GM23338 (cell line): ENCODE measurements at regions not wholly inside any gene's neighbourhood (a gene's known extent, or its start where the extent isn't known, plus 50 kb on each side); places are given as distances from the start of the nearest gene placed in this dataset.

Experiments
- ATAC-seq: fragments of 200-7000 bp; cut with Tn5 transposase; 3 replicates; pipeline ENCODE4 v1.9.1; 2020
- DNase-seq: peaks from one replicate; pipeline ENCODE4 v3.0.0-alpha.2; 2015; ENCODE audit warnings: low spot score
- H2AFZ ChIP-seq: fragments of 200-600 bp; sonication (generic); 2 replicates; pipeline ENCODE4 v1.8.0; 2016; ENCODE audit warnings: antibody characterized with exemption, mild to moderate bottlenecking, moderate library complexity
- H3F3A ChIP-seq: fragments of 200-600 bp; sonication (generic); replicated peaks from 2 replicates; pipeline ENCODE4 v1.8.0; 2017; ENCODE audit warnings: antibody characterized with exemption, mixed run types, low read depth
- H3K27ac ChIP-seq: fragments of 200-600 bp; sonication (generic); 2 replicates; pipeline ENCODE4 v1.6.1; 2016; ENCODE audit warnings: low read depth
- H3K27me3 ChIP-seq: fragments of 200-600 bp; sonication (generic); 2 replicates; pipeline ENCODE4 v1.8.0; 2016; ENCODE audit warnings: mild to moderate bottlenecking, mixed run types, moderate library complexity; ENCODE audit not compliant: insufficient read depth
- H3K36me3 ChIP-seq: fragments of 200-600 bp; sonication (generic); 2 replicates; pipeline ENCODE4 v1.8.0; 2016; ENCODE audit warnings: mild to moderate bottlenecking; ENCODE audit not compliant: insufficient read depth
- H3K4me1 ChIP-seq: fragments of 200-600 bp; sonication (generic); 2 replicates; pipeline ENCODE4 v1.8.0; 2016; ENCODE audit warnings: mild to moderate bottlenecking, moderate library complexity; ENCODE audit not compliant: insufficient read depth
- H3K4me2 ChIP-seq: fragments of 200-600 bp; sonication (generic); 2 replicates; pipeline ENCODE4 v1.7.1; 2017; ENCODE audit warnings: mixed run types
- H3K4me3 ChIP-seq: fragments of 200-600 bp; sonication (generic); 2 replicates; pipeline ENCODE4 v1.6.1; 2016; ENCODE audit warnings: mixed run types
- H3K79me2 ChIP-seq: fragments of 200-600 bp; sonication (generic); replicated peaks from 2 replicates; pipeline ENCODE4 v1.8.0; 2017; ENCODE audit warnings: mild to moderate bottlenecking; ENCODE audit not compliant: insufficient read depth
- H3K9me2 ChIP-seq: fragments of 200-600 bp; sonication (generic); 2 replicates; pipeline ENCODE4 v1.8.0; 2017; ENCODE audit not compliant: insufficient read depth
- H4K20me1 ChIP-seq: fragments of 200-600 bp; sonication (generic); replicated peaks from 2 replicates; pipeline ENCODE4 v1.8.0; 2017; ENCODE audit warnings: mild to moderate bottlenecking; ENCODE audit not compliant: insufficient read depth
- H3K27ac Mint-ChIP-seq: 2 replicates; pipeline ENCODE4 v1.8.0; 2020; ENCODE audit warnings: inconsistent platforms, mild to moderate bottlenecking, moderate library complexity, mixed read lengths
- H3K27me3 Mint-ChIP-seq: 3 replicates; pipeline ENCODE4 v1.8.0; 2022; ENCODE audit warnings: low read depth, mild to moderate bottlenecking, moderate library complexity, mixed read lengths, inconsistent platforms; ENCODE audit not compliant: insufficient read depth, poor library complexity
- H3K36me3 Mint-ChIP-seq: 3 replicates; pipeline ENCODE4 v1.8.0; 2021; ENCODE audit warnings: low read depth, mild to moderate bottlenecking, inconsistent platforms, moderate library complexity, mixed read lengths
- H3K4me1 Mint-ChIP-seq: 3 replicates; pipeline ENCODE4 v1.8.0; 2020; ENCODE audit warnings: mild to moderate bottlenecking, inconsistent platforms, mixed read lengths
- H3K4me3 Mint-ChIP-seq: 3 replicates; pipeline ENCODE4 v1.8.0; 2021; ENCODE audit warnings: moderate library complexity, mild to moderate bottlenecking, inconsistent platforms, mixed read lengths
- H3K9me3 Mint-ChIP-seq: 3 replicates; pipeline ENCODE4 v1.8.0; 2020; ENCODE audit warnings: moderate library complexity, mild to moderate bottlenecking, inconsistent platforms, mixed read lengths
- CTCF ChIP-seq, 2 experiments: fragments of 200-600 bp in 1 of 2; sonication (generic) in 1 of 2; conservative IDR thresholded peaks; 2 replicates each; pipeline versions ENCODE4 v1.5.1 to v1.6.1; 2016 to 2017; ENCODE audit warnings: antibody characterized with exemption in 2 of 2, low read depth in 2 of 2, mild to moderate bottlenecking in 2 of 2, moderate library complexity in 1 of 2
- EZH2 ChIP-seq: fragments of 200-600 bp; sonication (generic); IDR thresholded peaks from one replicate; pipeline ENCODE4 v1.8.0; 2017; ENCODE audit warnings: antibody characterized with exemption, mild to moderate bottlenecking, low read depth; ENCODE audit not compliant: unreplicated experiment
- EZH2phosphoT487 ChIP-seq: fragments of 200-600 bp; sonication (generic); IDR thresholded peaks from one replicate; pipeline ENCODE4 v1.8.1; 2018; ENCODE audit warnings: antibody characterized with exemption; ENCODE audit not compliant: unreplicated experiment
- JUNB ChIP-seq: IDR thresholded peaks from one replicate; pipeline ENCODE4 v1.6.1; 2016; ENCODE audit warnings: antibody characterized with exemption; ENCODE audit not compliant: unreplicated experiment
- POLR2AphosphoS5 ChIP-seq: IDR thresholded peaks from 2 replicates; pipeline ENCODE4 v1.6.1; 2016; ENCODE audit warnings: antibody characterized with exemption, low read depth
- REST ChIP-seq: IDR thresholded peaks from one replicate; pipeline ENCODE4 v1.6.1; 2018; ENCODE audit warnings: antibody characterized with exemption; ENCODE audit not compliant: unreplicated experiment
- STAT1 ChIP-seq: IDR thresholded peaks from one replicate; pipeline ENCODE4 v1.6.1; 2016; ENCODE audit warnings: antibody characterized with exemption; ENCODE audit not compliant: unreplicated experiment
- ZNF114 ChIP-seq: fragments of 250-450 bp; sonication (Bioruptor Pico); IDR thresholded peaks from 2 replicates; pipeline ENCODE4 v1.5.0; 2020; ENCODE audit warnings: mild to moderate bottlenecking, moderate library complexity
- ZNF331 ChIP-seq: fragments of 250-450 bp; sonication (Bioruptor Pico); IDR thresholded peaks from 2 replicates; pipeline ENCODE4 v1.5.0; 2020; ENCODE audit warnings: low read depth, mild to moderate bottlenecking, moderate library complexity
- TF ChIP-seq, protein P1 (sequence below): IDR thresholded peaks from 2 replicates; pipeline ENCODE4 v1.6.1; 2016; ENCODE audit warnings: antibody characterized with exemption
- TF ChIP-seq, protein P2 (sequence below): fragments of 250-450 bp; sonication (Bioruptor Pico); IDR thresholded peaks from 2 replicates; pipeline ENCODE4 v1.5.0; 2020; ENCODE audit warnings: mild to moderate bottlenecking, moderate library complexity

DNA sequence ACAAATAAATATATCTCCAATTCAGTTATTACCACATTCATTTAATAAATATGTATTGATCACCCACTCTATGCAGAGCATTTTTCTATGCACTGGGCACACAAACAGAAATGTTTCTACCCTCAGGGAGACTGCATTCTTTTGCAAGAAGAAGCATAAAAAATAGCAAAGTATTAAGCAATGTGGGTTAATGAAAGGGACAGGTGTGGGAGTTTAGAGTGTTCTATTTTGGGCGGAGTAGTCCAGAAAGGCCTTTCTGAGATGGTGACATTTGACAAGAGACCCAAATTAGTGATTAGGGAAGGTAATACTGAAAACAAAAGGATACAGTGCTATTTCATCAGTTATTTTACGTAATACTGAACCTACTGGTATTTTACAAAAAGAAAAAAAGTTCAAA lies 394.3 kb upstream of the CHST9 start (continued):
- no peak for TF ChIP-seq CTCF (conservative IDR thresholded peaks at IDR 0.05; ENCODE audit: low read depth in 2 of 2)

DNA sequence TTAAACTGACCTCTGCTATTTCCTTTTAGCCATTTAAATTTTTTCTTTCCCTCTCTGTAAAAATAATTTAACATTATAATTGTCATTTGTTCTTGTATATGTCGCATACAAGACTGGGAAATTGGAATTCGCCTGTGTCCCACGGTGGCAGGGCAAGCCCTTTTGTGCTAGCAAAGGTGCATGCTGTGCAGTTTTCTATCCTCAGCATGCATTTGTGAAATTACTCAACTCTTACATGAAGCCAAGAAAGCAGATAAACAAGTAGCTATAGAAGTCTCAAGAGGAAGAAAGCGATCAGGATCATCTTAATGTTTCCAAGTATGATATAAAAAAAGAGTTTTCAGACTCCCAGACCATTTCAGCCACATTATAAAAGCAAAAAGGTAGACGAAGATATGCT lies 392.6 kb upstream of the CHST9 start:
- H3K27ac ChIP-seq: no peak overlapping the region
- Mint-ChIP-seq H3K4me1 (peaks cover 14% of the 10 kb centered on the region), H3K36me3 (peaks cover 15% of the 10 kb centered on the region), H3K4me3 (no peak overlapping the region), H3K27ac (peak overlapping the region; percentile 68), H3K9me3 (peaks cover 15% of the 10 kb centered on the region), H3K27me3 (peaks cover 2% of the 10 kb centered on the region)
- H3K4me3 ChIP-seq: no peak overlapping the region
- H3K4me2 ChIP-seq: no peak overlapping the region
- H2AFZ ChIP-seq: peak overlapping the region; percentile 48; the same call in 1 of the 2 replicates
- DNase-seq: no peak
- no peaks in the 10 kb centered on the region for H3K79me2 ChIP-seq
- H4K20me1 ChIP-seq: no peaks in the 10 kb centered on the region
- ATAC-seq: peak; percentile 47
- H3K4me1 ChIP-seq: peaks cover 14% of the 10 kb centered on the region
- H3K36me3 ChIP-seq: no peaks in the 10 kb centered on the region
- H3K27me3 ChIP-seq: no peaks in the 10 kb centered on the region
- H3K9me2 ChIP-seq: no peaks in the 10 kb centered on the region
- H3F3A ChIP-seq: no peaks in the 10 kb centered on the region
- TF ChIP-seq, protein P1, sequence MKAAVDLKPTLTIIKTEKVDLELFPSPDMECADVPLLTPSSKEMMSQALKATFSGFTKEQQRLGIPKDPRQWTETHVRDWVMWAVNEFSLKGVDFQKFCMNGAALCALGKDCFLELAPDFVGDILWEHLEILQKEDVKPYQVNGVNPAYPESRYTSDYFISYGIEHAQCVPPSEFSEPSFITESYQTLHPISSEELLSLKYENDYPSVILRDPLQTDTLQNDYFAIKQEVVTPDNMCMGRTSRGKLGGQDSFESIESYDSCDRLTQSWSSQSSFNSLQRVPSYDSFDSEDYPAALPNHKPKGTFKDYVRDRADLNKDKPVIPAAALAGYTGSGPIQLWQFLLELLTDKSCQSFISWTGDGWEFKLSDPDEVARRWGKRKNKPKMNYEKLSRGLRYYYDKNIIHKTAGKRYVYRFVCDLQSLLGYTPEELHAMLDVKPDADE: no peak
- TF ChIP-seq ZNF114 (no peak), POLR2AphosphoS5 (no peak), CTCF (conservative IDR thresholded peaks at IDR 0.05; ENCODE audit: low read depth in 2 of 2) (no peak), EZH2phosphoT487 (no peak), STAT1 (no peak), ZNF331 (CRISPR knock-in tag) (no peak), REST (no peak), JUNB (no peak), EZH2 (no peak)
- TF ChIP-seq, protein P2, sequence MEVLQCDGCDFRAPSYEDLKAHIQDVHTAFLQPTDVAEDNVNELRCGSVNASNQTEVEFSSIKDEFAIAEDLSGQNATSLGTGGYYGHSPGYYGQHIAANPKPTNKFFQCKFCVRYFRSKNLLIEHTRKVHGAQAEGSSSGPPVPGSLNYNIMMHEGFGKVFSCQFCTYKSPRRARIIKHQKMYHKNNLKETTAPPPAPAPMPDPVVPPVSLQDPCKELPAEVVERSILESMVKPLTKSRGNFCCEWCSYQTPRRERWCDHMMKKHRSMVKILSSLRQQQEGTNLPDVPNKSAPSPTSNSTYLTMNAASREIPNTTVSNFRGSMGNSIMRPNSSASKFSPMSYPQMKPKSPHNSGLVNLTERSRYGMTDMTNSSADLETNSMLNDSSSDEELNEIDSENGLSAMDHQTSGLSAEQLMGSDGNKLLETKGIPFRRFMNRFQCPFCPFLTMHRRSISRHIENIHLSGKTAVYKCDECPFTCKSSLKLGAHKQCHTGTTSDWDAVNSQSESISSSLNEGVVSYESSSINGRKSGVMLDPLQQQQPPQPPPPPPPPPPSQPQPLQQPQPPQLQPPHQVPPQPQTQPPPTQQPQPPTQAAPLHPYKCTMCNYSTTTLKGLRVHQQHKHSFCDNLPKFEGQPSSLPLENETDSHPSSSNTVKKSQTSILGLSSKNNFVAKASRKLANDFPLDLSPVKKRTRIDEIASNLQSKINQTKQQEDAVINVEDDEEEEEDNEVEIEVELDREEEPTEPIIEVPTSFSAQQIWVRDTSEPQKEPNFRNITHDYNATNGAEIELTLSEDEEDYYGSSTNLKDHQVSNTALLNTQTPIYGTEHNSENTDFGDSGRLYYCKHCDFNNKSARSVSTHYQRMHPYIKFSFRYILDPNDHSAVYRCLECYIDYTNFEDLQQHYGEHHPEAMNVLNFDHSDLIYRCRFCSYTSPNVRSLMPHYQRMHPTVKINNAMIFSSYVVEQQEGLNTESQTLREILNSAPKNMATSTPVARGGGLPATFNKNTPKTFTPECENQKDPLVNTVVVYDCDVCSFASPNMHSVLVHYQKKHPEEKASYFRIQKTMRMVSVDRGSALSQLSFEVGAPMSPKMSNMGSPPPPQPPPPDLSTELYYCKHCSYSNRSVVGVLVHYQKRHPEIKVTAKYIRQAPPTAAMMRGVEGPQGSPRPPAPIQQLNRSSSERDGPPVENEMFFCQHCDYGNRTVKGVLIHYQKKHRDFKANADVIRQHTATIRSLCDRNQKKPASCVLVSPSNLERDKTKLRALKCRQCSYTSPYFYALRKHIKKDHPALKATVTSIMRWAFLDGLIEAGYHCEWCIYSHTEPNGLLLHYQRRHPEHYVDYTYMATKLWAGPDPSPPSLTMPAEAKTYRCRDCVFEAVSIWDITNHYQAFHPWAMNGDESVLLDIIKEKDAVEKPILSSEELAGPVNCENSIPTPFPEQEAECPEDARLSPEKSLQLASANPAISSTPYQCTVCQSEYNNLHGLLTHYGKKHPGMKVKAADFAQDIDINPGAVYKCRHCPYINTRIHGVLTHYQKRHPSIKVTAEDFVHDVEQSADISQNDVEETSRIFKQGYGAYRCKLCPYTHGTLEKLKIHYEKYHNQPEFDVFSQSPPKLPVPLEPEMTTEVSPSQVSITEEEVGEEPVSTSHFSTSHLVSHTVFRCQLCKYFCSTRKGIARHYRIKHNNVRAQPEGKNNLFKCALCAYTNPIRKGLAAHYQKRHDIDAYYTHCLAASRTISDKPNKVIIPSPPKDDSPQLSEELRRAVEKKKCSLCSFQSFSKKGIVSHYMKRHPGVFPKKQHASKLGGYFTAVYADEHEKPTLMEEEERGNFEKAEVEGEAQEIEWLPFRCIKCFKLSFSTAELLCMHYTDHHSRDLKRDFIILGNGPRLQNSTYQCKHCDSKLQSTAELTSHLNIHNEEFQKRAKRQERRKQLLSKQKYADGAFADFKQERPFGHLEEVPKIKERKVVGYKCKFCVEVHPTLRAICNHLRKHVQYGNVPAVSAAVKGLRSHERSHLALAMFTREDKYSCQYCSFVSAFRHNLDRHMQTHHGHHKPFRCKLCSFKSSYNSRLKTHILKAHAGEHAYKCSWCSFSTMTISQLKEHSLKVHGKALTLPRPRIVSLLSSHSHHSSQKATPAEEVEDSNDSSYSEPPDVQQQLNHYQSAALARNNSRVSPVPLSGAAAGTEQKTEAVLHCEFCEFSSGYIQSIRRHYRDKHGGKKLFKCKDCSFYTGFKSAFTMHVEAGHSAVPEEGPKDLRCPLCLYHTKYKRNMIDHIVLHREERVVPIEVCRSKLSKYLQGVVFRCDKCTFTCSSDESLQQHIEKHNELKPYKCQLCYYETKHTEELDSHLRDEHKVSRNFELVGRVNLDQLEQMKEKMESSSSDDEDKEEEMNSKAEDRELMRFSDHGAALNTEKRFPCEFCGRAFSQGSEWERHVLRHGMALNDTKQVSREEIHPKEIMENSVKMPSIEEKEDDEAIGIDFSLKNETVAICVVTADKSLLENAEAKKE (CRISPR knock-in tag): no peak
